H9 (cell line): ENCODE measurements at regions not wholly inside any gene's neighbourhood (a gene's known extent, or its start where the extent isn't known, plus 50 kb on each side); places are given as distances from the start of the nearest gene placed in this dataset.

Source experiments
- DNase-seq: peaks from one replicate; pipeline ENCODE4 v3.0.0-alpha.2; 2017
- H2AFZ ChIP-seq: one replicate; pipeline ENCODE4 v1.6.1; 2013; ENCODE audit warnings: mild to moderate bottlenecking, low read length, control low read depth, moderate library complexity
- H2AK5ac ChIP-seq: 2 replicates; pipeline ENCODE4 v1.6.1; 2013; ENCODE audit warnings: low read length, control low read depth, mixed read lengths; ENCODE audit not compliant: insufficient read length
- H2BK120ac ChIP-seq: one replicate; pipeline ENCODE4 v1.6.1; 2013; ENCODE audit warnings: low read depth, mild to moderate bottlenecking, low read length, control low read depth, inconsistent platforms; ENCODE audit not compliant: poor library complexity, severe bottlenecking
- H2BK12ac ChIP-seq: 2 replicates; pipeline ENCODE4 v1.6.1; 2013; ENCODE audit warnings: low read length, control low read depth, mixed read lengths, low read depth; ENCODE audit not compliant: insufficient read length
- H2BK15ac ChIP-seq: 2 replicates; pipeline ENCODE4 v1.6.1; 2013; ENCODE audit warnings: low read depth, low read length, control low read depth
- H2BK20ac ChIP-seq: one replicate; pipeline ENCODE4 v1.6.1; 2013; ENCODE audit warnings: low read depth, mild to moderate bottlenecking, low read length, control low read depth, inconsistent platforms; ENCODE audit not compliant: poor library complexity, severe bottlenecking
- H2BK5ac ChIP-seq: 2 replicates; pipeline ENCODE4 v1.6.1; 2013; ENCODE audit warnings: low read length, control low read depth, mixed read lengths; ENCODE audit not compliant: insufficient read length
- H3K14ac ChIP-seq: 2 replicates; pipeline ENCODE4 v1.6.1; 2013; ENCODE audit warnings: low read length, control low read depth; ENCODE audit not compliant: insufficient read depth
- H3K18ac ChIP-seq: 2 replicates; pipeline ENCODE4 v1.6.1; 2013; ENCODE audit warnings: low read depth, mild to moderate bottlenecking, mixed read lengths, low read length, control low read depth; ENCODE audit not compliant: insufficient read length
- H3K23ac ChIP-seq: 2 replicates; pipeline ENCODE4 v1.6.1; 2013; ENCODE audit warnings: low read length, control low read depth, mixed read lengths, low read depth; ENCODE audit not compliant: insufficient read length
- H3K23me2 ChIP-seq: 2 replicates; pipeline ENCODE4 v1.6.1; 2013; ENCODE audit warnings: low read depth, mild to moderate bottlenecking, mixed read lengths, low read length, control low read depth; ENCODE audit not compliant: insufficient read length, poor library complexity, severe bottlenecking
- H3K27ac ChIP-seq: 2 replicates; pipeline ENCODE4 v1.5.1; 2013; ENCODE audit warnings: low read length, control low read depth, mixed read lengths, low read depth; ENCODE audit not compliant: insufficient read length
- H3K27me3 ChIP-seq: 2 replicates; pipeline ENCODE4 v1.6.1; 2013; ENCODE audit warnings: low read length, control low read depth, inconsistent platforms; ENCODE audit not compliant: insufficient read depth
- H3K4ac ChIP-seq: 2 replicates; pipeline ENCODE4 v1.6.1; 2013; ENCODE audit warnings: low read depth, mild to moderate bottlenecking, control low read depth, inconsistent platforms, low read length, moderate library complexity
- H3K4me1 ChIP-seq: 2 replicates; pipeline ENCODE4 v1.6.1; 2013; ENCODE audit warnings: low read length, control low read depth, inconsistent platforms; ENCODE audit not compliant: insufficient read depth
- H3K4me2 ChIP-seq: 2 replicates; pipeline ENCODE4 v1.6.1; 2013; ENCODE audit warnings: low read length, control low read depth, mixed read lengths; ENCODE audit not compliant: insufficient read length, insufficient read depth
- H3K56ac ChIP-seq: 2 replicates; pipeline ENCODE4 v1.6.1; 2013; ENCODE audit warnings: low read depth, mild to moderate bottlenecking, mixed read lengths, low read length, control low read depth; ENCODE audit not compliant: insufficient read length
- H3K79me1 ChIP-seq: 2 replicates; pipeline ENCODE4 v1.6.1; 2013; ENCODE audit warnings: low read depth, mild to moderate bottlenecking, moderate library complexity, low read length, control low read depth, inconsistent platforms; ENCODE audit not compliant: insufficient read depth, poor library complexity, severe bottlenecking
- H3K79me2 ChIP-seq: 2 replicates; pipeline ENCODE4 v1.6.1; 2013; ENCODE audit warnings: low read length, control low read depth, inconsistent platforms; ENCODE audit not compliant: insufficient read depth
- H3K9ac ChIP-seq: 2 replicates; pipeline ENCODE4 v1.6.1; 2013; ENCODE audit warnings: low read length, control low read depth, mixed read lengths; ENCODE audit not compliant: insufficient read length; ENCODE audit errors: extremely low read depth
- H3K9me3 ChIP-seq: one replicate; pipeline ENCODE4 v1.6.1; 2013; ENCODE audit warnings: low read depth, low read length, inconsistent platforms; ENCODE audit not compliant: control insufficient read depth
- H3T11ph ChIP-seq: one replicate; pipeline ENCODE4 v1.6.1; 2013; ENCODE audit warnings: mild to moderate bottlenecking, low read length, control low read depth, inconsistent platforms
- H4K20me1 ChIP-seq: one replicate; pipeline ENCODE4 v1.6.1; 2013; ENCODE audit not compliant: control insufficient read depth, insufficient read length, insufficient read depth
- H4K5ac ChIP-seq: 2 replicates; pipeline ENCODE4 v1.6.1; 2013; ENCODE audit warnings: low read depth, mild to moderate bottlenecking, mixed read lengths, low read length, control low read depth; ENCODE audit not compliant: insufficient read length
- H4K8ac ChIP-seq: replicated peaks from 2 replicates; pipeline ENCODE4 v1.6.1; 2013; ENCODE audit warnings: low read length, control low read depth, mixed read lengths, low read depth; ENCODE audit not compliant: insufficient read length
- H4K91ac ChIP-seq: 2 replicates; pipeline ENCODE4 v1.6.1; 2013; ENCODE audit warnings: low read depth, mild to moderate bottlenecking, moderate library complexity, mixed read lengths, low read length, control low read depth; ENCODE audit not compliant: insufficient read length
- H3K27ac Mint-ChIP-seq, 3 experiments: 2 replicates in 2 of 3; 3 replicates in 1 of 3; pipeline ENCODE4 v1.8.0; 2020 to 2021; ENCODE audit warnings: mixed read lengths in 3 of 3, mild to moderate bottlenecking in 1 of 3, moderate library complexity in 1 of 3
- H3K27me3 Mint-ChIP-seq: 2 replicates; pipeline ENCODE4 v1.8.0; 2021; ENCODE audit warnings: low read depth, mild to moderate bottlenecking, moderate library complexity, mixed read lengths
- H3K36me3 Mint-ChIP-seq, 3 experiments: 2 replicates in 2 of 3; 3 replicates in 1 of 3; pipeline ENCODE4 v1.8.0; 2020 to 2021; ENCODE audit warnings: low read depth in 3 of 3, mixed read lengths in 3 of 3; ENCODE audit not compliant: insufficient read depth in 1 of 3
- H3K4me1 Mint-ChIP-seq, 2 experiments: 2 replicates each; pipeline ENCODE4 v1.8.0; 2020; ENCODE audit warnings: mixed read lengths in 2 of 2
- H3K4me3 Mint-ChIP-seq, 2 experiments: 2 replicates in 1 of 2; 3 replicates in 1 of 2; pipeline ENCODE4 v1.8.0; 2020 to 2021; ENCODE audit warnings: mild to moderate bottlenecking in 2 of 2, mixed read lengths in 2 of 2, moderate library complexity in 1 of 2
- H3K9me3 Mint-ChIP-seq, 2 experiments: 2 replicates in 1 of 2; 3 replicates in 1 of 2; pipeline ENCODE4 v1.8.0; 2020; ENCODE audit warnings: mild to moderate bottlenecking in 2 of 2, mixed read lengths in 2 of 2, moderate library complexity in 1 of 2
- CTCF ChIP-seq: fragments of 200-600 bp; sonication (generic); conservative IDR thresholded peaks from 3 replicates; pipeline ENCODE4 v1.8.0; 2021; ENCODE audit warnings: antibody characterized with exemption, mild to moderate bottlenecking

- Histone ChIP-seq H3T11ph (no peak overlapping the region), H2BK20ac (no peak overlapping the region), H2BK15ac (no peak overlapping the region), H4K20me1 (no peaks in the 10 kb centered on the region), H3K23ac (no peak overlapping the region), H2BK12ac (no peak overlapping the region), H3K9ac (no peak overlapping the region), H2AK5ac (no peak overlapping the region), H3K27ac (no peak overlapping the region), H3K56ac (no peak overlapping the region), H3K79me1 (no peaks in the 10 kb centered on the region), H4K91ac (no peak overlapping the region), H3K18ac (no peak overlapping the region), H3K4ac (no peak overlapping the region), H2AFZ (no peak overlapping the region), H3K79me2 (no peaks in the 10 kb centered on the region), H3K4me1 (no peaks in the 10 kb centered on the region), H3K23me2 (no peaks in the 10 kb centered on the region), H3K27me3 (no peaks in the 10 kb centered on the region), H2BK5ac (no peak overlapping the region), H3K4me2 (no peak overlapping the region), H4K8ac (no peak overlapping the region), H3K14ac (no peak overlapping the region), H4K5ac (no peak overlapping the region), H2BK120ac (no peak overlapping the region), H3K9me3 (peaks cover 17% of the 10 kb centered on the region)
- no peak overlapping the region for H3K27ac Mint-ChIP-seq
- DNase-seq = no peak
- peaks cover 7% of the 10 kb centered on the region in 2 experiments for H3K4me1 Mint-ChIP-seq
- H3K9me3 Mint-ChIP-seq = peaks cover 30 to 44% of the 10 kb centered on the region in 2 experiments
- H3K4me3 Mint-ChIP-seq = no peak overlapping the region
- no peaks in the 10 kb centered on the region for H3K27me3 Mint-ChIP-seq
- TF ChIP-seq CTCF = no peak
- H3K36me3 Mint-ChIP-seq = peaks cover 26 to 38% (median 27%) of the 10 kb centered on the region in 3 experiments
Measured at GRCh38 chr4:124579896-124580295, 132.6 kb downstream of the ANKRD50 start.
